Bone marrow (tissue), 2 donors: ENCODE measurements at regions not wholly inside any gene's neighbourhood (a gene's known extent, or its start where the extent isn't known, plus 50 kb on each side); places are given as distances from the start of the nearest gene placed in this dataset.

Experiments
- DNase-seq, 2 donors: peaks; one replicate each; lab custom pipeline; 2025; lab: John Stamatoyannopoulos, UW

DNA sequence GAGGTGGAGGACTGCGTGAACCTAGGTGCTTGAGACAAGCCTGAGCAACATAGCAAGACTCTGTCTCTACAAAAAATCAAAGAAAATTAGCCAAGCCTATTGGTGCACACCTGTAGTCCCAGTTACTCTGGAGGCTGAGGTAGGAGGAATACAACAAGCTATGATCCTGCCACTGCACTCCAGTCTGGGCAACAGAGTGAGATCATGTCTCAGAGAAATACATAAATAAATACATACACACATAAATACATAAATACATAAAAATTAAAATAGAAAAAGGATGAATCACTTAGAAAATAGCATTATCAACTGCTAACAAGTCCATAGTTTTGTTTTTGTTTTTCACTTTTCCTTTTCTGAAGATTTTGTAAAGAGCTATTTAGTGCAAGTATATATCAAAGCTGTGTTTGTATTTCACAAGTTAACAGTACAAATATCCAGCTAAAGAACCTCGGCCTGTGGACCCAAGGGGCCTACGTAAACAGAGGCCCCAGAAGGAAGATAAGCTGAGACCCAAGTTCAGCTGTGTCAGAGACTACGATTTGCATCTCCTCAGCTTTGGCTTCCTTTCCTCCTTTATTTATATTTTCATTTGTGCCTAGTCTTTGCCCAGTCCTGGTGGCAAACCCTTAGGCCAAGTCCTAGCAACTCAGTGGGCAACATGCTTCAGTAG is 67.1 kb upstream of the ROBO2 start:
- DNase-seq = no peak

DNA sequence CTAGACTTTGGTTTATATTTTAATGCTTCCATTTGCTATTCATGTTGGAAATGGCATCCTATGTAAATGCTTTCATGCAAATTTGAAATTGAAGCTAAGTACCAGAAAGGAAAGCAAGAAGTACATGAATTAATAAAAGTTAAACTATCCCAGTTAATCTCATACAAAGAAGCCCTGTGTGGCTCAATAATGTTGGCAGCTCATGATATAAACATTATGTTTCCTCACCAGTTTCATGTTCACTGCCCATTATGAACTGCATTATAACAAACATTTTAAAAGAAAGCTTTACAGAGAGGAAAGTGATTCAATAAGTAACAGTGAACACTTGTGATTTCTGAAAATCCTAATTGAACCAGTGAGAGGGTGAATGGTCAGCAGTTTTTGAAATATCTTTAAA is 62.9 kb upstream of the ROBO2 start:
- DNase-seq = no peak

DNA sequence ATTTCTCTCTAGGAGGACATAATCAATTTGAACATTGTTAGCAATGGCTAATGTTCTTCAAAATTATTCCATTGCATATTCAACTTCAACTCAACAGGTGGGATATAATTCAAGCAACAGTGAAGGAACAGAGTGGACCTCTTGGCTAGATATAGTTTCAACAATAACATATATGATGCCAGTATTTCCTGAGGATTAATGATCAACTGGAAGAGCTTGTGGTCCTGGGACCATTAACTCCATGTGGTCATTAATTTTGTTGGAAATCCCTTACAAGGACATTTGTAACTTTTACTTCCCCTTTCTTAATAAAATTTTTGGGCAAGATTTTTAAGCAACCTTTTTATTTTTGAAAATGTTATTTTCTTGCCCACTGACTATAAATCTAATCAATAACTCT is 54.3 kb upstream of the ROBO2 start:
- no peak for DNase-seq

DNA sequence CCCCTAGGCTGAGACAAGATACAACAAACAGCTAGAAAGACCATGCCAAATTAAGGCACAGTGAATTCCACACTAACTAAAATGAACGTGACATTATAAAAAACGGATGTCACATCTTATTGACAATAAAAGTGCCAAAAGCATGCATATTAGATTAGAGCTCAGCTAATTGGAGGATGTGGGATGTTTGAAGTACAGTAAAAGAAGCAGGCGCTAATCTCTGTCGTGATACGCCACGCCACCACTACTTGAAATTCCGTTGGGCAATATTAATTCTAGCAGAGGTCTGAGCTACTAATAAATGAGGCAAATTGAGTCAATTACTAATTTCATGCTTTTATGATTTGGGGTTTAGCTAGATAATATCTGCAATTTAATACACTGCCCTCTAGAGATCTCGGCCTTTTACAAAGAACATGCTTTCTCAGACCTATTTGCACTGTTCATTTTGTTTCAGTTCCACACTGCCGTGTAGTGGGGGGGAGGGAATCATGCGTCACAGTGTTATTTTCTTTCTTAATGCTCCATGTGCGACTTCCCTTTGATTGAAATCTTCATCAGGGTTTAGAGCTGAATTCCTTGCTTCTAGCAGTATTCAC is 52.9 kb upstream of the ROBO2 start:
- no peak for DNase-seq
